Immature natural killer cell (primary cell): ENCODE measurements at regions not wholly inside any gene's neighbourhood (a gene's known extent, or its start where the extent isn't known, plus 50 kb on each side); places are given as distances from the start of the nearest gene placed in this dataset.
"Not testable (repeated sequence)": the region's sequence is repeated elsewhere in the genome, so short reads cannot be mapped to it uniquely, and the experiment has no call there.

Experiments used
- DNase-seq, 3 donors: peaks; one replicate each; pipeline ENCODE4 v3.0.0; 2022; ENCODE audit warnings: mixed read lengths in 1 of 3
- H3K27ac Mint-ChIP-seq, 6 donors: one replicate each; pipeline ENCODE4 v1.8.0; 2020; ENCODE audit warnings: mixed read lengths in 6 of 6, mild to moderate bottlenecking in 5 of 6, inconsistent platforms in 4 of 6, moderate library complexity in 3 of 6
- H3K27me3 Mint-ChIP-seq, 3 donors: one replicate each; pipeline ENCODE4 v1.8.0; 2020 to 2021; ENCODE audit warnings: low read depth in 3 of 3, mild to moderate bottlenecking in 3 of 3, mixed read lengths in 3 of 3, moderate library complexity in 3 of 3, inconsistent platforms in 1 of 3
- H3K36me3 Mint-ChIP-seq, 3 donors: one replicate each; pipeline ENCODE4 v1.8.0; 2020; ENCODE audit warnings: mixed read lengths in 3 of 3, inconsistent platforms in 2 of 3, mild to moderate bottlenecking in 2 of 3
- H3K4me1 Mint-ChIP-seq, 2 donors: one replicate each; pipeline ENCODE4 v1.8.0; 2020; ENCODE audit warnings: inconsistent platforms in 2 of 2, mild to moderate bottlenecking in 2 of 2, mixed read lengths in 2 of 2, moderate library complexity in 1 of 2
- H3K4me3 Mint-ChIP-seq, 5 donors: one replicate each; pipeline ENCODE4 v1.8.0; 2020; ENCODE audit warnings: mild to moderate bottlenecking in 5 of 5, mixed read lengths in 5 of 5, inconsistent platforms in 3 of 5, moderate library complexity in 3 of 5
- H3K9me3 Mint-ChIP-seq, 6 donors: one replicate each; pipeline ENCODE4 v1.8.0; 2020; ENCODE audit warnings: mild to moderate bottlenecking in 6 of 6, mixed read lengths in 6 of 6, inconsistent platforms in 4 of 6, moderate library complexity in 3 of 6

DNA sequence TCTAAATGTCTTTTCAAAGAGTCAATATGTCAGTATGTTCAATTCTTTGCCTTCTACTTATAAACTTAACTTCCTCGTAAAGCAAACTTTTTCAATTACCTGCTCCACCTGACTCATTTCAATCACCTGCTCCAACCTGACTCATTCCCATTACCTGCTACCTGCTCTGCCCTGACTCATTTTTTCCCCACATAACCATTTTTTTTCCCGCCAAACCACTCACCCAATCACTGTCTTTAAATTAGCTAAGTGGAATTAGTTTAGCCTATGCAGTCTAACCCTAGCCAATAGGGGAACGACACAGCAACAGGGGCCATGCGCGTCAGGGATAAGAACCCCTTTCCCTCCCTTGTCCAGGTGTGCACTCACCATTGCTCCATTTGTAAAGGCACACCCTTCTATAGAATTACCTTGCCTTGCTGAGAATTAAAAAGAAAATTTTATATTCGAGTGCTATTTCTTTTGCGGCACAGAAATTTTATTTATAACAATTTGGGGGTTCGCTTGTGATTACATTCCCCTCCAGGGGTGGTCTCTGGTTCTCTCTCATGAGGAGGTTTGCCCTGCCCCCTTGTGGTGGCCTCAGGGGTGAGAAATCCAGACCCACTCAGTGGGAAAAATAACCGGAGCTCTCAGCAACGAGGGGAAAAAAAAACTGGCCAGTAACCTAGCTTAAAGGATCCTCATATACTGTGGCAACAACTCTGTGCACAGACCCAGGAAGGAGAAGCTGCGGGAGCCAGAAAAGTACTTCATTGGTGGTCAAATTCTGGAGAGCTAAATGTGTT, 193.1 kb downstream of the ZNF486 start:
- Mint-ChIP-seq H3K4me1 (no peaks in the 10 kb centered on the region), H3K9me3 (peaks cover 7 to 27% (median 20%) of the 10 kb centered on the region in 6 donors), H3K27ac (no peak overlapping the region), H3K4me3 (no peak overlapping the region), H3K36me3 (peaks cover 0 to 3% (median 0%) of the 10 kb centered on the region in 3 donors), H3K27me3 (peaks cover 0 to 7% (median 4%) of the 10 kb centered on the region in 3 donors)
- no peak for DNase-seq

GRCh38 chr19:20358841-20359465, 191.9 kb downstream of the ZNF486 start:
- DNase-seq, H3K36me3 Mint-ChIP-seq, H3K4me3 Mint-ChIP-seq, H3K4me1 Mint-ChIP-seq, H3K27me3 Mint-ChIP-seq, H3K27ac Mint-ChIP-seq: not testable (repeated sequence)
- H3K9me3 Mint-ChIP-seq: peaks cover 4 to 28% (median 17%) of the 10 kb centered on the region in 6 donors

DNA sequence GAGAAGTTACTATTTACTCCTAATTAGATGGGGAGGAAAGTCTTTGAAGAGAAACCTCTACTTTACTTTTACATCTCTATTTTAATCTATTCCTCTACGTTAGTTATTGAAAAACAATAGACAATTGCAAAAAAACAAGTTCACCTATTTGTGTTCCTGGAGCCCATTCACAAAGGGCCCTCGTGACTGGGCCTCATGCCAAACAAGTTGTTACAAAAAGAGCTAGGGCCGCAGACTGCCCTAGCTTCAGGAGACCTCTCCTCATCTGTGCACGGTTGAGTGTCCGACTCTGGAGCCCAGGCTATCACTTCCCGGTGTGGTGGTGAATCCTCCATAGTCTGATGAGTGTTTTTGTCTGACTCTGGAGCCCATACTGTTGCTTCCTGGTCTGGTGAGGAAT, 190.9 kb downstream of the ZNF486 start:
- Mint-ChIP-seq H3K4me1 (no peaks in the 10 kb centered on the region), H3K4me3 (no peak overlapping the region), H3K9me3 (peaks cover 4 to 25% (median 14%) of the 10 kb centered on the region in 6 donors), H3K36me3 (no peaks in the 10 kb centered on the region), H3K27ac (no peak overlapping the region), H3K27me3 (peaks cover 0 to 4% (median 2%) of the 10 kb centered on the region in 3 donors)
- no peak for DNase-seq

DNA sequence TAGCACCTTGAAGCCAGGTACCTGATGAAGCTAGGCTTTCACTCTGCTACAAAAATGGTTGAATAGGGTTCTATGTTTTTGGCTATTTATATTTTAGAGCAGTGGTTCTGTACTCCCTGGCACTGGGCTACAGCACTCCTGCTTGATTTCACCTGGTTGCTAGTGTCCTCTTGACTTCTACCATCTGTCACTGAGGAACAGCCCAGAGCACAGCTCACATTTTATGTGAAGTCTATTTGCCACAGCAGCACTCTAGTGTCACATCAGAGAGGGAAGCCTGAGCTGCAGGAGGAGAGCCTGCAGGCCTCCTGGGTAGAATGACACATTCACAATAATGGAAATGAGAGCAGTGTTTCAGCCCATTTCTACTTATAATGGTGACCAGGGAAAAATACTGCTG, 184.2 kb downstream of the ZNF486 start:
- H3K27me3 Mint-ChIP-seq: peaks cover 0 to 2% (median 0%) of the 10 kb centered on the region in 3 donors
- no peak overlapping the region for H3K27ac Mint-ChIP-seq
- H3K4me1 Mint-ChIP-seq: no peaks in the 10 kb centered on the region
- no peak for DNase-seq
- peaks cover 0 to 16% (median 6%) of the 10 kb centered on the region in 6 donors for H3K9me3 Mint-ChIP-seq
- H3K4me3 Mint-ChIP-seq: no peak overlapping the region
- H3K36me3 Mint-ChIP-seq: no peaks in the 10 kb centered on the region

GRCh38 chr19:20349206-20349605, 182.2 kb downstream of the ZNF486 start:
- Mint-ChIP-seq H3K4me3 (no peak overlapping the region), H3K27me3 (peaks cover 0 to 2% (median 0%) of the 10 kb centered on the region in 3 donors), H3K36me3 (no peaks in the 10 kb centered on the region), H3K27ac (no peak overlapping the region), H3K4me1 (no peaks in the 10 kb centered on the region), H3K9me3 (peaks cover 0 to 10% (median under 1%) of the 10 kb centered on the region in 6 donors)
- DNase-seq: no peak

DNA sequence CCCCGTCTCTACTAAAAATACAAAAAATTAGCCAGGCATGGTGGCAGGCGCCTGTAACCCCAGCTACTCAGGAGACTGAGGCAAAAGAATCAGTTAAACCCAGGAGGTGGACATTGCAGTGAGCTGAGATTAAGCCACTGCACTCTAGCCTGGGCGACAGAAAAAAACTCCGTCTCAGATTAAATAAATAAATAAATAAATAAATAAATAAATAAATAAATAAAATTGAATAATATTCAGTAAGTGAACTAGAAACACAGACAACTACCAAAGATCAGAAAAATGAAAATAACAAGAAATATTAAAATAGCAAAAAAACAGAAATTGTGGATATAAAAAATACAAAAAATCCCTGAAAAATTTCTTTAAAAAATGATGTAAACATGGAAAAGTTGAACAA, 172.4 kb downstream of the ZNF486 start:
- H3K36me3 Mint-ChIP-seq: peaks cover 0 to 3% (median 0%) of the 10 kb centered on the region in 3 donors
- DNase-seq: no peak
- H3K27me3 Mint-ChIP-seq: peaks cover 0 to 2% (median 1%) of the 10 kb centered on the region in 3 donors
- H3K27ac Mint-ChIP-seq: no peak overlapping the region
- H3K9me3 Mint-ChIP-seq: peaks cover 0 to 13% (median 7%) of the 10 kb centered on the region in 6 donors
- no peak overlapping the region for H3K4me3 Mint-ChIP-seq
- H3K4me1 Mint-ChIP-seq: no peaks in the 10 kb centered on the region

DNA sequence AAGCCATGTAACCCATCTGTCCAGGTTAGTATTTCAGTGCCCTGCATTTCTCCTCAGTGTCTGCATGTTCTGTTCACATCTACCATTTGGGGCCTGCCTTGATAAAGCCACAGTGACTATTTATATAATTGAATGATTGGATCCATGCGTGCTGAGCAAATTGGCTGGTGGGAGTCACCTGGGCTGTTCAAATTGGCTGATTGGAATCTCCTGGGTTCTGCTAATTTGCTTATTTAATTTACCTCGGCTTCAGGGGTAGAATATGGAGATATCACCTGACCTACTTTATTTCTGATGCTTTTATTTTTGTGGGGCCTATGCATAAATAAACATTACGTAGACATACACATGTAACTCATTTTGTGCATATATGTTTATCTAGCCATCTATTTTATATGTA, 167.7 kb downstream of the ZNF486 start:
- peaks cover 0 to 3% (median 0%) of the 10 kb centered on the region in 3 donors for H3K36me3 Mint-ChIP-seq
- peaks cover 3 to 19% (median 9%) of the 10 kb centered on the region in 6 donors for H3K9me3 Mint-ChIP-seq
- H3K27me3 Mint-ChIP-seq: peaks cover 0 to 2% (median 1%) of the 10 kb centered on the region in 3 donors
- no peaks in the 10 kb centered on the region for H3K4me1 Mint-ChIP-seq
- no peak overlapping the region for H3K27ac Mint-ChIP-seq
- DNase-seq: no peak
- no peak overlapping the region for H3K4me3 Mint-ChIP-seq

GRCh38 chr19:20333508-20333907, 166.5 kb downstream of the ZNF486 start:
- no peak for DNase-seq
- peaks cover 0 to 3% (median 0%) of the 10 kb centered on the region in 3 donors for H3K36me3 Mint-ChIP-seq
- H3K27me3 Mint-ChIP-seq: peaks cover 0 to 3% (median 2%) of the 10 kb centered on the region in 3 donors
- peaks cover 3 to 19% (median 9%) of the 10 kb centered on the region in 6 donors for H3K9me3 Mint-ChIP-seq
- no peak overlapping the region for H3K27ac Mint-ChIP-seq
- no peaks in the 10 kb centered on the region for H3K4me1 Mint-ChIP-seq
- no peak overlapping the region for H3K4me3 Mint-ChIP-seq

GRCh38 chr19:20325151-20325550, 158.1 kb downstream of the ZNF486 start:
- DNase-seq: no peak
- Mint-ChIP-seq H3K27me3 (peaks cover 0 to 2% (median 0%) of the 10 kb centered on the region in 3 donors), H3K4me3 (no peak overlapping the region), H3K36me3 (no peaks in the 10 kb centered on the region), H3K9me3 (peaks cover 0 to 7% (median under 1%) of the 10 kb centered on the region in 6 donors), H3K27ac (no peak overlapping the region), H3K4me1 (no peaks in the 10 kb centered on the region)

GRCh38 chr19:20321139-20321763, 154.2 kb downstream of the ZNF486 start:
- Mint-ChIP-seq H3K27me3 (no peaks in the 10 kb centered on the region), H3K9me3 (peaks cover 0 to 7% (median 1%) of the 10 kb centered on the region in 6 donors), H3K27ac (no peak overlapping the region), H3K4me1 (no peaks in the 10 kb centered on the region), H3K36me3 (no peaks in the 10 kb centered on the region), H3K4me3 (no peak overlapping the region)
- no peak for DNase-seq

DNA sequence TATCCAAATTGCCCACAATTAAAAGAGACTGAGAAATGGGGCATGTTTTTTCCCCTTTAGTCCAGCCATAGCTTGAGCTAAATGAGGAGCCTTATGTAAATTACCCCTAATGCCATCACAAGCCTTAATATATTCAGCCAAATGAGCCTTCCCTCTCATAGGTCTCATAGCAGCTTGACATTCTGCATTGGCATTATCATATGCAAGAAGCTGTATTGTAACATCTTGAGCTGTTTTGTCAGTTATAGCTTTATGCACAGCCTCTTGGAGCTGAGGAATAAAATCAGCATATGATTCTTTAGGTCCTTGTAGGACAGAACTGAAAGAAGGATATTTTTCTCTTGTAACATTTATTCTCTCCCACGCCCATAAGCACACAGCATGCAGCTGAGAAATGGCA, 153.2 kb downstream of the ZNF486 start:
- Mint-ChIP-seq H3K27me3 (no peaks in the 10 kb centered on the region), H3K4me1 (no peaks in the 10 kb centered on the region), H3K36me3 (no peaks in the 10 kb centered on the region), H3K27ac (no peak overlapping the region), H3K9me3 (peaks cover 0 to 6% (median 1%) of the 10 kb centered on the region in 6 donors), H3K4me3 (no peak overlapping the region)
- DNase-seq: no peak

- no peak overlapping the region for H3K27ac Mint-ChIP-seq
- no peak overlapping the region for H3K4me3 Mint-ChIP-seq
- no peaks in the 10 kb centered on the region for H3K27me3 Mint-ChIP-seq
- DNase-seq: no peak
- H3K9me3 Mint-ChIP-seq: peaks cover 0 to 5% (median 1%) of the 10 kb centered on the region in 6 donors
- H3K4me1 Mint-ChIP-seq: no peaks in the 10 kb centered on the region
- no peaks in the 10 kb centered on the region for H3K36me3 Mint-ChIP-seq
Observed at GRCh38 chr19:20318616-20319015, 151.6 kb downstream of the ZNF486 start.

DNA sequence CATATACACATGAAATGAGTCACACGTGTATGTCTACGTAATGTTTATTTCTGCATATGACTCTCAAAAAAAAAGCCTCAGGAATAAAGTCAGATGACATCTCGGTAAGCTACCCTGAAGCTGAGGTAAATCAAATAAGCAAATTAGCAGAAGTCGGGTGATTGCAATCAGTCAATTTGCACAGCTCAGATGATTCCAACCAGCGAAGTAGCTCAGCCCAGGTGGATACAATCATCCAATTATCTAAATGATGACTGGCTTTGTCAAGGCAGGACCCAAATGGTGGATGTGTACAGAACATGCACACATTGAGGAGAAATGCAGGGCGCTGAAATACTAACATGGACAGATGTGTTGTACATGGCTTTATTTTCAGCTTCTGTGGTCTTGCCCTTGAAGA, 148.5 kb downstream of the ZNF486 start:
- Mint-ChIP-seq H3K27ac (no peak overlapping the region), H3K4me1 (no peaks in the 10 kb centered on the region), H3K9me3 (peaks cover 0 to 6% (median 1%) of the 10 kb centered on the region in 6 donors), H3K36me3 (no peaks in the 10 kb centered on the region), H3K27me3 (no peaks in the 10 kb centered on the region), H3K4me3 (no peak overlapping the region)
- no peak for DNase-seq

DNA sequence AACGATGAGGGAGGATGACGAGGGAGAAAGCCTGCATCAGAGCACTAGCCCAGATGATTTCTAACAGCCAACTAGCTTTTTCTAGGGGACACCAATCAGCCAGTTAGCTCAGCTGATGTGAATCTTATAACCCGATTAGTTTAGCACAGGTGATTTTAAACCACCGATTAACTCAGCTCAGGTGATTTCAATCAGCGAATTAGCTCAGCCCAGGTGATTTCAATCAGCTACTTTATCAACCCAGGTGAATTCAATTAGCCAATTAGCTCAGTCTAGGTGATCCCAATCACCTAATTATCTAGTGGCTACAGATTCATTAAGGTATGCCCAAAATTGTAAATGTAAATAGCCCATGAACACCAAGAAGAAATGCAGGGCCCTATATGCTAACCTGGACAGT, 146.9 kb downstream of the ZNF486 start:
- no peak overlapping the region for H3K4me3 Mint-ChIP-seq
- H3K27me3 Mint-ChIP-seq: no peaks in the 10 kb centered on the region
- H3K36me3 Mint-ChIP-seq: no peaks in the 10 kb centered on the region
- no peaks in the 10 kb centered on the region for H3K4me1 Mint-ChIP-seq
- no peak overlapping the region for H3K27ac Mint-ChIP-seq
- DNase-seq: no peak
- H3K9me3 Mint-ChIP-seq: peaks cover 0 to 6% (median 1%) of the 10 kb centered on the region in 6 donors
